ENCODE measurements at regions not wholly inside any gene's neighbourhood (a gene's known extent, or its start where the extent isn't known, plus 50 kb on each side); places are given as distances from the start of the nearest gene placed in this dataset.

- Histone ChIP-seq H3K4me1 (ENCODE audit: control insufficient read depth in 1 of 2, low read depth in 2 of 2) (peaks cover 0 to 7% of the 10 kb centered on the region in 2 donors), H3K9me3 (no peaks in the 10 kb centered on the region), H3K27ac (no peak overlapping the region), H3K36me3 (no peaks in the 10 kb centered on the region), H3K4me3 (no peak overlapping the region), H3K27me3 (replicated peaks; ENCODE audit: insufficient read depth) (no peaks in the 10 kb centered on the region)
- TF ChIP-seq CTCF (IDR thresholded peaks at IDR 0.05): no peak
- ATAC-seq (ENCODE audit: insufficient number of reproducible peaks, low FRiP score, low read depth) (no peak), DNase-seq (ENCODE audit: low spot score) (no peak)
Measured at GRCh38 chr6:12235341-12235740, 54.8 kb upstream of the EDN1 start.

- H3K36me3 ChIP-seq: no peaks in the 10 kb centered on the region
- peaks cover 0 to 6% of the 10 kb centered on the region in 2 donors for H3K4me1 ChIP-seq (ENCODE audit: control insufficient read depth in 1 of 2, low read depth in 2 of 2)
- H3K9me3 ChIP-seq: no peaks in the 10 kb centered on the region
- H3K4me3 ChIP-seq: no peak overlapping the region
- no peaks in the 10 kb centered on the region for H3K27me3 ChIP-seq (replicated peaks; ENCODE audit: insufficient read depth)
- H3K27ac ChIP-seq: no peak overlapping the region
- no peak for ATAC-seq (ENCODE audit: insufficient number of reproducible peaks, low FRiP score, low read depth)
- DNase-seq (ENCODE audit: low spot score): no peak
- no peak for TF ChIP-seq CTCF (IDR thresholded peaks at IDR 0.05)
Measured at GRCh38 chr6:12238219-12238618, 51.9 kb upstream of the EDN1 start.

Data from thoracic aorta (tissue), 2 donors.